ENCODE measurements at regions not wholly inside any gene's neighbourhood (a gene's known extent, or its start where the extent isn't known, plus 50 kb on each side); places are given as distances from the start of the nearest gene placed in this dataset.

DNA sequence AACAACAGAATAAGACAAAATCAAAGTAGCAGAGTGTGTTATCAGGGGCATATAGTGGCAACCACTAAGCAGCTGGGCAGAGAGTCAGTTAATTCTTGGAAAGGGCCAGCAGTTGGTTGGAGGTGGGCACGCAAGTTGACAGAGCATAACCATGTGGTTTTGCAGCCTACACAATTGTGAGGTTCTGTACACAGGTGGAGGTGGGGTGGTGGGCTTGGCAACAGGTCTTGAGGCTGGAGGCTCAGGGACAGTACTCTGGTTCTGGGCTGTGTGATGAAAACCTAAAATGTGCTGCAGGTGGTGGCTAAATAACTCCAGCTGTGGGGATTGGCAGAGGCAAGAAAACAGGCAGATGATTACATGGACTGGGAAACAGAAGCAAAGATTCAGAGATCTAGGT, 1112.7 kb downstream of the PDHA2 start:
- intact Hi-C loops (cut with micrococcal nuclease) (no loop called here), dilution Hi-C loops (cut with MboI; ENCODE audit: extremely low pct_ligation_motif_present, low sequenced_read_pairs) (no loop called here)
- Histone ChIP-seq H3K79me2 (ENCODE audit: control insufficient read depth, insufficient read depth, low read length) (no peaks in the 10 kb centered on the region), H3K9ac (replicated peaks; ENCODE audit: extremely low read depth, insufficient read depth, low read length) (no peak overlapping the region), H3K9me3 (replicated peaks; ENCODE audit: control insufficient read depth, insufficient read depth, low read length) (no peaks in the 10 kb centered on the region), H3K9me1 (replicated peaks; ENCODE audit: control insufficient read depth, extremely low read depth, insufficient read depth, low read length) (no peaks in the 10 kb centered on the region), H3K36me3 (ENCODE audit: control insufficient read depth in 2 of 2, extremely low read depth in 1 of 2, insufficient read depth in 2 of 2, low read length in 2 of 2) (no peaks in the 10 kb centered on the region), H3K27me3 (ENCODE audit: control insufficient read depth in 2 of 2, insufficient read depth in 2 of 2, low read length in 2 of 2) (no peaks in the 10 kb centered on the region), H3K4me1 (ENCODE audit: control insufficient read depth, extremely low read depth, insufficient read depth, low read length) (no peaks in the 10 kb centered on the region), H2AFZ (ENCODE audit: low read depth, low read length) (no peak overlapping the region), H3K4me3 (replicated peaks in 1 of 3; ENCODE audit: insufficient read depth in 1 of 3, low read depth in 1 of 3, low read length in 3 of 3) (no peak overlapping the region), H3K4me2 (ENCODE audit: insufficient read depth, low read length) (no peak overlapping the region), H3K27ac (ENCODE audit: insufficient read depth, low read depth, low read length) (no peak overlapping the region), H4K20me1 (replicated peaks; ENCODE audit: control insufficient read depth, extremely low read depth, insufficient read depth, low read length) (no peaks in the 10 kb centered on the region)
- ChIA-PET POLR2A (no interaction called here), CTCF (no interaction called here)
- DNase-seq (ENCODE audit: low read depth, low spot score), result no peak
- no TSS peak for BruUV-seq (replicated peaks)
- FAIRE-seq, result no peak
- TF ChIP-seq, protein P1, sequence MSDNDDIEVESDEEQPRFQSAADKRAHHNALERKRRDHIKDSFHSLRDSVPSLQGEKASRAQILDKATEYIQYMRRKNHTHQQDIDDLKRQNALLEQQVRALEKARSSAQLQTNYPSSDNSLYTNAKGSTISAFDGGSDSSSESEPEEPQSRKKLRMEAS (IDR thresholded peaks at IDR 0.05; ENCODE audit: insufficient read depth, insufficient read length), result no peak
- no peak for TF ChIP-seq POLR2A (IDR thresholded peaks at IDR 0.05; ENCODE audit: low read depth, low read length)
- TF ChIP-seq MYC (IDR thresholded peaks at IDR 0.05; ENCODE audit: low read depth, low read length), result no peak
- no peak for TF ChIP-seq POLR2AphosphoS5 (IDR thresholded peaks at IDR 0.05; ENCODE audit: insufficient read depth, low read depth, low read length)
- no peak for TF ChIP-seq GATA2 (IDR thresholded peaks at IDR 0.05; ENCODE audit: insufficient read depth, insufficient read length, low read depth, low read length)

DNA sequence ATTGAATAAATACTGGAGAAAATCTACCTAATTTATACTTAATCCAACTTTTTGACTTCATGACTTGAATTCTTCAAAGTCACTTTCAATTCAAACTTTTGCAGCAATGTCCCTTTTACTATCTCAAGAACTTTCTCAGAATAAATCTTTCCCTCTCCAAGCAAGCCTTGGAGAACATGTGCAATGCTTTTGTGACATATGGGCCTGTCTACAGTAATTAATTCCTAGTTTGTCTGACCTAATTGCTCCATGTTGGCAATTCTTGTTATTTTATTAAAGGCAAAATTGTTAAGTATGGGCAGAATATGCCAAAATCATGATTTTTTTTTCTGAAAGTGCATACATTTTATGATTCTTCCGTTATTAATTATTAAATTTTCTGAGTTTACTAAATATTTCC, 1115.3 kb downstream of the PDHA2 start:
- H4K20me1 ChIP-seq (replicated peaks; ENCODE audit: control insufficient read depth, extremely low read depth, insufficient read depth, low read length), result no peaks in the 10 kb centered on the region
- H3K79me2 ChIP-seq (ENCODE audit: control insufficient read depth, insufficient read depth, low read length), result no peaks in the 10 kb centered on the region
- TF ChIP-seq, protein P2, sequence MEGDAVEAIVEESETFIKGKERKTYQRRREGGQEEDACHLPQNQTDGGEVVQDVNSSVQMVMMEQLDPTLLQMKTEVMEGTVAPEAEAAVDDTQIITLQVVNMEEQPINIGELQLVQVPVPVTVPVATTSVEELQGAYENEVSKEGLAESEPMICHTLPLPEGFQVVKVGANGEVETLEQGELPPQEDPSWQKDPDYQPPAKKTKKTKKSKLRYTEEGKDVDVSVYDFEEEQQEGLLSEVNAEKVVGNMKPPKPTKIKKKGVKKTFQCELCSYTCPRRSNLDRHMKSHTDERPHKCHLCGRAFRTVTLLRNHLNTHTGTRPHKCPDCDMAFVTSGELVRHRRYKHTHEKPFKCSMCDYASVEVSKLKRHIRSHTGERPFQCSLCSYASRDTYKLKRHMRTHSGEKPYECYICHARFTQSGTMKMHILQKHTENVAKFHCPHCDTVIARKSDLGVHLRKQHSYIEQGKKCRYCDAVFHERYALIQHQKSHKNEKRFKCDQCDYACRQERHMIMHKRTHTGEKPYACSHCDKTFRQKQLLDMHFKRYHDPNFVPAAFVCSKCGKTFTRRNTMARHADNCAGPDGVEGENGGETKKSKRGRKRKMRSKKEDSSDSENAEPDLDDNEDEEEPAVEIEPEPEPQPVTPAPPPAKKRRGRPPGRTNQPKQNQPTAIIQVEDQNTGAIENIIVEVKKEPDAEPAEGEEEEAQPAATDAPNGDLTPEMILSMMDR (IDR thresholded peaks at IDR 0.05; ENCODE audit: extremely low read depth in 1 of 2, insufficient read depth in 1 of 2, low read depth in 1 of 2, low read length in 2 of 2), result no peak
- TF ChIP-seq POLR2A (IDR thresholded peaks at IDR 0.05; ENCODE audit: low read depth, low read length) (no peak), JUN (IDR thresholded peaks at IDR 0.05; ENCODE audit: borderline replicate concordance, insufficient read depth, insufficient read length, low read depth) (no peak), EZH2 (IDR thresholded peaks at IDR 0.05; ENCODE audit: borderline replicate concordance, low read depth, low read length, severe bottlenecking) (no peak), POLR2AphosphoS5 (IDR thresholded peaks at IDR 0.05; ENCODE audit: insufficient read depth, low read depth, low read length) (no peak), MYC (IDR thresholded peaks at IDR 0.05; ENCODE audit: low read depth, low read length) (no peak)
- TF ChIP-seq, protein P1 (IDR thresholded peaks at IDR 0.05; ENCODE audit: insufficient read depth, insufficient read length), result no peak
- no peaks in the 10 kb centered on the region for H3K27me3 ChIP-seq (ENCODE audit: control insufficient read depth in 2 of 2, insufficient read depth in 2 of 2, low read length in 2 of 2)
- no peaks in the 10 kb centered on the region for H3K9me1 ChIP-seq (replicated peaks; ENCODE audit: control insufficient read depth, extremely low read depth, insufficient read depth, low read length)
- H3K4me1 ChIP-seq (ENCODE audit: control insufficient read depth, extremely low read depth, insufficient read depth, low read length), result no peaks in the 10 kb centered on the region
- ChIA-PET POLR2A (no interaction called here), CTCF (no interaction called here)
- intact Hi-C loops (cut with micrococcal nuclease), result no loop called here
- no peak for FAIRE-seq
- H3K4me2 ChIP-seq (ENCODE audit: insufficient read depth, low read length), result no peak overlapping the region
- H3K36me3 ChIP-seq (ENCODE audit: control insufficient read depth in 2 of 2, extremely low read depth in 1 of 2, insufficient read depth in 2 of 2, low read length in 2 of 2), result no peaks in the 10 kb centered on the region
- no peak overlapping the region for H2AFZ ChIP-seq (ENCODE audit: low read depth, low read length)
- no peak overlapping the region for H3K4me3 ChIP-seq (replicated peaks in 1 of 3; ENCODE audit: insufficient read depth in 1 of 3, low read depth in 1 of 3, low read length in 3 of 3)
- H3K27ac ChIP-seq (ENCODE audit: insufficient read depth, low read depth, low read length), result no peak overlapping the region
- H3K9ac ChIP-seq (replicated peaks; ENCODE audit: extremely low read depth, insufficient read depth, low read length), result no peak overlapping the region
- dilution Hi-C loops (cut with MboI; ENCODE audit: extremely low pct_ligation_motif_present, low sequenced_read_pairs), result no loop called here
- BruUV-seq (replicated peaks), result no TSS peak
- DNase-seq (ENCODE audit: low read depth, low spot score), result no peak
- no peaks in the 10 kb centered on the region for H3K9me3 ChIP-seq (replicated peaks; ENCODE audit: control insufficient read depth, insufficient read depth, low read length)
